ENCODE measurements at regions not wholly inside any gene's neighbourhood (a gene's known extent, or its start where the extent isn't known, plus 50 kb on each side); places are given as distances from the start of the nearest gene placed in this dataset.

DNA sequence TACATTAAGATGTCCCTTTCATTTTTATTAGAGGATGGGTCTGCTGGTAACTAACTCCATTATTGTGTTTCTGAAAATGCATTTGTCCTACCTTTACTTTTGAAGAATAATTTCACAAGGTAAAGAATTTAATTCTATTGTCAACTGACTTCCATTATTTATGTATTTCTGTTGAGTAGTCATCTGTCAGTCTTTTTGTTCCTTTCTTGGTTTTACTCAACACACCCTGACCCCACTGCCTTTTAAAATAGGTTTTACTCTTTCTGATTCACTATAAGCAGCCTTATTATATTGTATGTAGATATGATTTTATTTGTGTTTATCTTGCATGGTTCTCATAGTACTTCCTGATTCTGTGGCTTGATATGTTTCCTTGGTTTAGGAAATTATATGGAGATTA, 237.5 kb downstream of the TGFB2 start:
- DNase-seq = no peak

DNA sequence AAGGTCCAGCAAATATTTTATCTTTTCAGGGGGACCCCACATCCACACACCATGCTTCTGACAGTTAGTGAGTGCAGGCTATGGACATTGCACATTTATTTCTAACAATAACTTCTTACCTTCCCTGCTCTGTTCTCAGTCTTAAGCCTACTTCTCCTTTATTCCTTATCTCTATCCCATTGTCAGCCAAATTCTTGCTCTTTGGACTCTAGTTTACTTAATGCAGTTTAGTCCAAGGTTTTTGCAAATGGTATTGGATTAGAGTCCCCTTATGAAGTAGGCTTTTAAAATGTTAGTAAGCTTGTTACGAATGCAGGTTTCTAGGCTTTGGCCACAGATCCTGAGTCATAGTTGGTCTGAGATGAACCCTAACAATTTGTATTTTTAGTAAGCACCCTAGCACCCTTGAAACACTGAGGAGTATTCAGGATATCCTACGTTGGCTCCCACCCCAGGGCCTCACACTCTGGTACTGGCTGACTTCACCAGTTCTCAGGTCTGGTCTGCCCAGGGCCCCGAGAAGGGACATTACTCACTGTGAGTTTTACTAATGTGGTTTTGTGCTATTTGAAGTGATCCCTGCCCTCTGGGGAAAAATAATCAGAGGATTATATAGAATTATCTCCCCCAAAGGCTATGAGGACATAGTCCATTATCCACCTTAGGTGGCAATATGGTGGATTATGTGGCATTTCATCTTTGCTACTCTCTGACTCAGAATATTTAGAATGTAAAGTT, 239.5 kb downstream of the TGFB2 start:
- DNase-seq = no peak

DNA sequence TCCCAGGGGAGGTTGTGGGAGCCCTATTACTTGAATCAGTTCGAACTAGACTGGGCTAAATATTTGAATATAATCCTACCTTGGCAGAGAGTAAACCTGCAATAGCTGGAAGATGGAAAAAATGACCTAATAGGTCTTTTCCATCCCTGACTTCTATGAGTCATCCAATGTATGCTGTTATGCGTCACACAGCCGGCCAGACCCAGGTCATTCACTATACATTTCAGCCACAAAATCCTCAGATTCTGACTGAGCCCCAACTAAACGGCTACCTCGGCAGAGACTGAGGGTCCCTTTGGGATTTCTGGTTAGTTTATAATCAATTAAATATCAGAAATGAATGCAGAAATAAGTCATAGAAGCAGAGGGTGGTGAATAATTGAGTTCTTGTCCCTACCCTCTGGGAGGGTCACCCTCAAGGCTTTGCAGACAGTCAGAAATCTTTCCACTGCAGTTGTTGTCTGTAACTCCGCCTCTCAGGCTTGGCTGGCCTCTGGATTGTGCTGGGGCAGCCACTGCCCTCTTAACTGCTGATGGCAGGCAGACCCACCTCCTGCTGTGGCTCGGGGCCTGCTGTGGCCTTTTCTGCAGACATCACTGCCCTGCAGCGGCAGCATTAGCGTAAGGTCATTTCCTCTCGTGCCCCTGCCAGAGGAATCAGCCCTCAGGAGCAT, 240.5 kb downstream of the TGFB2 start:
- peak; percentile 74 for DNase-seq

DNA sequence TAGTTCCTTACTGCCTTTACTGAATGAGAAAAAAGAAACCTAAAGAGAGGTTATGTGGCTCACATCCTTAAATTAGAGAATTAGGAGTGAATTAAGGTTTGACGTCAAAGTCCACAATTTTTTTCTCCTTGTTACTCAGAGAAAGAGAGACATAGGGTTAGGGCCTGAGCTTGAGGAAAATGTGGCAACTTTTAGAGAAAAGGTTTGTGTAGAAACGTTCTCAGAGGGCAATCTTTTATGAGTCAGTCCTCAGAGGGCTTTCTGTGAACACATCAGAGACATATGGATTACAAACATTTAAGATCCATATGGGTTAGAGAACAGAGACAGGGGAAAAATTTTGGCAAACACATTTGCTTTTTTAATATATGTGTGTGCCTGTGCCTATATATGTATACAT, 242.8 kb downstream of the TGFB2 start:
- no peak for DNase-seq

- DNase-seq = peak; percentile 54
Measured at GRCh38 chr1:218588540-218589172, 243.5 kb downstream of the TGFB2 start.

GRCh38 chr1:218589487-218589886, 244.4 kb downstream of the TGFB2 start:
- DNase-seq = no peak

DNA sequence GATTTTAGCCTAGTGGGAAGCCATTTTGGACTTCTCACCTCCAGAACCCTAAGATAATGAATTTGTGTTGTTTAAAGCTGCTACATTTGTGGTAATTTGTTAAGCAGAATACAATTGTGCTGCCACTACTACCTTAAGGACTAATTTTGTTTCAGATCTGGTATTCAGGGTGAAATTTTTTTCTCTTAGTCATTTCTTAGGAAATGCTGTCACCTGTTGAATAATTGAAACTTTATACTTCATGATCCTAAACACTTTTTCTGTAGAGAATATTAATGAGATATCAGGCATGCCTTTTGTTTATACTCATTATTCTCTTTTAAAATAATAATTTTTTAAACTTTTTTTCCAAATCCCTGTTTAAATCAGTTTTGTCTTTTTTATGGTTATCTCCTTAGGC, 246.8 kb downstream of the TGFB2 start:
- no peak for DNase-seq

DNA sequence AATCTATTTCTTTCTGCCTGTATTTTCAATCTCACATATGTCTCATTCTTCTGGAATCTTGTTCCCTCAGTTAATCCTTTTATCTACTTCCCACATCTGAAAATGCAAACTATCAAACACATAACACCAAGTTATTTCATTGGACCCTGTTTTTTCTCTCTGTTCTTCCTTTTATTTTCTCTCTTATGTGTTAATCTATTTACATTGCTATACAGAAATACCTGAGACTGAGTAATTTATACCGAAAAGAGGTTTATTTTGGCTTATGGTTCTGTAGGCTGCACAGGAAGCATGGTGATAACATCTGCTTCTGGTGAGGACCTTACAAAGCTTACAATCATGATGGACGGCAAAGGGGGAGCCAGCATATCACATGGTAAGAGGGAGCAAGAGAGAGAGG, 247.6 kb downstream of the TGFB2 start:
- DNase-seq = no peak

DNA sequence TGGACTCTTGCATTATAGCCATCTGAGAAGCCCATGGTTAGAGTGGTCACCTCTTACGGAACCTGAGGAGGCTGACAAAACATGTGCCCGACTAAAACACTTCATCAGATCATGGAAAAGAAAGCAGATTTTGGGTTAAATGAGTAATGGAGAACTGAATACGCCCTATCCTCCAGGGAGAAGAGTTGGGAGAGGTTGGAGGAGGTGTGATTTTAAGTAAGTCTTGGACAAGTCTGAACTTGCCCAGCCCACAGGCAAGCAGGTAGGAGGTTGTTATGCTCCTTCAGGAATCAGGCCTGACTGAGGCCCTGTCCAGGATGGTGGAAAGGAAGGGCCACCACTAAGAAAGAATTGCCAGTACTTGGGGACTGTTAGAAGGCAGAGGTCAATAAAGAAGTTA, 255.8 kb downstream of the TGFB2 start:
- DNase-seq = no peak

GRCh38 chr1:218604217-218604616, 259.1 kb downstream of the TGFB2 start:
- DNase-seq = no peak

GRCh38 chr1:218611916-218612585, 266.9 kb downstream of the TGFB2 start:
- DNase-seq = no peak

GRCh38 chr1:218613105-218613504, 268.0 kb downstream of the TGFB2 start:
- no peak for DNase-seq

GRCh38 chr1:218614031-218614430, 268.9 kb downstream of the TGFB2 start:
- DNase-seq = peak; percentile 65

GRCh38 chr1:218616681-218617080, 271.5 kb downstream of the TGFB2 start:
- no peak for DNase-seq

GRCh38 chr1:218617986-218618385, 272.9 kb downstream of the TGFB2 start:
- DNase-seq = no peak

GRCh38 chr1:218620956-218621355, 275.8 kb downstream of the TGFB2 start:
- DNase-seq = no peak

- DNase-seq = no peak
Measured at GRCh38 chr1:218624052-218624451, 278.9 kb downstream of the TGFB2 start.

DNA sequence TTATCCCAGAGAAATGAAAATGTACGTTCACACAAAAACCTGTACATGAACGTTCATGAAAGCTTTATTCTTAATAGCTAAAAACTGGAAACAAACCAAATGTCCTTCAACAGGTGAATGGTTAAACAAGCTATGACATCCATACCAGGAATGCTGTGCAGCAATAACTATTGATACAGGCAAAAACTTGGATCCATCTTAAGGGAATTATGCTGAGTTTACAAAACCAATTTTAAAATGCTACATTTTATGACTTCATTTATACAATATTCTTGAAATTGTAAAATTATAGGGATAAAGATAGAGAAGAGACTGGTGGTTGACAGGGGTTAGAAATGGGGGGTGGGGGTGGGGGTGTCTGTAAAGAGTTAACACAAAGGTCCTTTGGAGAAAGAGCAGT, 280.3 kb downstream of the TGFB2 start:
- no peak for DNase-seq

DNA sequence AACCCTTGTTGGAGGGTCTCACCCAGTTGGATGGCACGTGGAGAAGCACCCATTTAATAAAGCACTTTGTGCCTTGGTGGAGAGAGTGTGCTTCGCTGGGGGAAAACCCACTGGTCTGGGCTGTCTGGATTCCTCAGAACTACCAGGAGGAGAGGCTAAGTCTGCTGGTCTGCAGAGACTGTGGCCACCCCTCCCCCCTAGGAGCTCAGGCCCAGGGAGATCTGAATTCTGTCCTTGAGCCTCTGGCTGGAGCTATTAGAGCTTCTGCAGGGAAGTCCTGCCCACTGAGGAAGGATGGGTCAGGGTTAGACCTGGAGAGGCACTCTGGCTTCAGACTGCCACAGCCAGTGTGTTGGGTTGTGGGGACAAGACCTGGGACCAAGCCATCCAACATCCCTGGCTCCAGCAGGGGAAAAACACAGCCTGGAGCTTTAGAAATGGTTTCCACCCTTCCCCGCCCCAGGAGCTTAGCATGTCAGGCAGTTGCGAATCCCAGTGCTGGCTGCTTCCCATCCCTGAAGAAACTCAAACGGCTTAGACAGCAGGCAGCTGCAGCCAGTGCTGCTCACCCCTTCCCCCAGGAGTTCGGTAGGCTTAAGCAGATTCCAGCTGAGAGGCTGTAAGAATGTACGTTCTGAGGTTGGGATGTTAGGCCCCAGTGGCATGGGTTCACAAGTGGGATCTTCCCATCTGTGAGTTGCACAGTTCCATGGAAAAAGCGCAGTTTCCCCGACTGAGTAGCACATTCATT, 288.3 kb downstream of the TGFB2 start:
- DNase-seq = peak; percentile 89

- no peak for DNase-seq
Measured at GRCh38 chr1:218634212-218634611, 289.1 kb downstream of the TGFB2 start.

- no peak for DNase-seq
Measured at GRCh38 chr1:218636548-218636947, 291.4 kb downstream of the TGFB2 start.

DNA sequence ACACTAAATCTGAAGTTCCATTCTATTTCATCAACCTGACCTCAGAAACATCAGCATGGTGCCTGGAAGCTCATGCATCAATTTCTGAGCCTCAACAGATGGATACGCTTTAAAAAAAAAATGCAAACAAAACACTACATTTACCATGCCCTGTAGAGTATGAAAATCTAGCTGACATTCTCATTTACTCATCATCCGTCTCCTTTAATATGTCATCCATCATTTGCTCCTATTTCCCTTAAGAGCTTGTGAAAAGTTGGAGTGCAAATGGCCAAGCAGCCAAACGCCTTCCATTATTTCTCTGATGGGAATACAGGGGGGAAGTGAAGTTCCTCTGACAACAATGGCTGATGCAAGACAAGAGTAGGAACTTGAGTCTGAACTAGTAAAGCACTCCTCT, 295.0 kb downstream of the TGFB2 start:
- no peak for DNase-seq

All from tongue (tissue), 1 donor.